GM21367 (cell line): ENCODE measurements at regions not wholly inside any gene's neighbourhood (a gene's known extent, or its start where the extent isn't known, plus 50 kb on each side); places are given as distances from the start of the nearest gene placed in this dataset.

ENCODE experiments used
- ATAC-seq: cut with Tn5 transposase; IDR thresholded peaks from one replicate; pipeline ENCODE4 v1.9.1; 2021; ENCODE audit not compliant: unreplicated experiment

DNA sequence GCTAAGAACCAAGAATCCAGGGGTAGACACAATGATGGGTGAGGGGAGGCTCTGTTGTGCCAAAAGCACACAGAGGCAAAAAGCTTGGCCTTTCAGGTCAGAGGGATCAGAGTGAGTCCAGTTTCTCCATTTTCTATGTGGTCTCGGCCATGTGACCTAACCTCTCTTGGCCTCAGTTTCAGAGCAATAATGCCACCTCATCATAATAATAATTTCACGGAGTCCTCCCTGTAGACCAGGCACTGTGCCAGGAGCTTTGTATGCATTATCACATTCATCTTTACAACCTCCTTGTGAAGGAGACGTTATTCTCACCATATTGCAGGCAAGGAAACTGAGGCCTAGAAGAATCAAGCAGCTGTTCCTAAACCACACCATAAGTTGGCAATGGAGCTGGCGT, 120.2 kb downstream of the WT1 start:
- no peak for ATAC-seq

DNA sequence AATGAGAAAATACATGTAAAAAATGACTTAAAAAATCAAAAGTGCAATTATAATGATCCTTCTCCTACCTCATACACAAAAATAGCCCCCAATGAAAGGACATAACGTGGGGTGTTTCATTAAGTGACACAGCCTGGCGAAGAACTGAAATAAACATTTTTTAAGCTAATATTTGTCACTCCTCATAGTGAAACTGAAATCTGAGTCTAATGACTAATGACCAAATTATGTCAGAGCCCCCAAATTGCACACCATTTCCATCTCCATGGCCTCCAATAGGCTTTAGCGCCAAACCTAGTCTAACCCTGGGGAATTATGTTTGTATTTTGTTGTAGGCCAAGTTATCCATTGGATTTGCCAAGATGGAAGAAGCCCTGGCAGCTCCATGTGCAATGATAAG, 119.1 kb downstream of the WT1 start:
- ATAC-seq, result no peak

DNA sequence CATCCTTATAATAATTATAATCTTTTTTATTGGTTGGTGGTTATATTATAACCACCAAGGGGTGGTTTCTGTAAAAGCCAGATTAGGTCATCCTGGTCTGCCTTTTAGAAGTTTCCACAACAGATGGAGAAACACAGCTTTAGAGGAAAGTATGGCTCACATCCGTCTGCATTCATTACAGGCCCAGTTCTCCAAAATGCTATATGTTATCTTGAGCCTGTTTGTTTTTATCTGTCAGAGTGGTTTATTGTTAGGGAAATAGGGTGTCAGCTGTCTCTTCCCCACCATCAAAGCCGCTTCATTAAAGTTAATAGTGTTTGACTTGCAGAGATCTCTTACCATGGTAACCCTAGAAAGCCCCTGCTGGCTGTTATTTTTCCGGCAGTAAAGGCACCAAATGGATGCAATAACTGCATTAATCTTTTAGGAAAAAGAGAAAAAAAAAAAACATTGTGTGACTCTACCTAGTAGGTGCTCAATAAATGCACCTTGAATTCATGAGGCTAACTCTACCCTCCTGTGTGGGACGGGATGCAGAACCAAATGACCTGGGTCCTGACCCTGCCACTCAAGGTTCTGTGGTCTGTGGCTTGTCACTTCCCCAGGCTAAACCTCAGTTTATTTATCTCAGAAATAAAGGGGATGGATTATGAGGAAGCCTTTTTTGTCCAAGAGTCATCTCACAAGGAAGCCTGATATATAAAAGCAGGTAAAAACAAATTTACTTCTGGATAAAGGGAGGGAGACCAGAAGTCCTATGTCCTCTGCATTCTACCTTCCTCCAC, 118.3 kb downstream of the WT1 start:
- no peak for ATAC-seq

DNA sequence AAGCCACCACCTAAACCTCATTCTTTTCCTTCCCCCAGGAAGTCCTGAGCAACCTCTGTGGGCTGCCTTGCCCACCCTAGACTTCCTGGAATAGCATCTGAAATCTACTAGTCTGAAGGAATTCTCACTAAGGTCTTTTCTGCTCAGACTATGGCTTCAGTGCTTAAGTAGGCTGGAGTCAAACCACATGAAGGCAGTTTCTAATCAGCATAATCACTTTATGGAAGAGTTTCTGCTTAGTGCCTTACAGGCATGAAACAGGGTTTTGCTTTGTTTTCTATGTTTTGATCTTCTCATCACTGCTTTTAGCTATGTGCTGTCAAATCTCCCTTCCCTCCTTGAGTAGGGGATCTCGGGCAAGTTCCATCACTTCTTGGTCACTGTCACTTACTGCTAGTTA, 117.7 kb downstream of the WT1 start:
- ATAC-seq, result no peak

DNA sequence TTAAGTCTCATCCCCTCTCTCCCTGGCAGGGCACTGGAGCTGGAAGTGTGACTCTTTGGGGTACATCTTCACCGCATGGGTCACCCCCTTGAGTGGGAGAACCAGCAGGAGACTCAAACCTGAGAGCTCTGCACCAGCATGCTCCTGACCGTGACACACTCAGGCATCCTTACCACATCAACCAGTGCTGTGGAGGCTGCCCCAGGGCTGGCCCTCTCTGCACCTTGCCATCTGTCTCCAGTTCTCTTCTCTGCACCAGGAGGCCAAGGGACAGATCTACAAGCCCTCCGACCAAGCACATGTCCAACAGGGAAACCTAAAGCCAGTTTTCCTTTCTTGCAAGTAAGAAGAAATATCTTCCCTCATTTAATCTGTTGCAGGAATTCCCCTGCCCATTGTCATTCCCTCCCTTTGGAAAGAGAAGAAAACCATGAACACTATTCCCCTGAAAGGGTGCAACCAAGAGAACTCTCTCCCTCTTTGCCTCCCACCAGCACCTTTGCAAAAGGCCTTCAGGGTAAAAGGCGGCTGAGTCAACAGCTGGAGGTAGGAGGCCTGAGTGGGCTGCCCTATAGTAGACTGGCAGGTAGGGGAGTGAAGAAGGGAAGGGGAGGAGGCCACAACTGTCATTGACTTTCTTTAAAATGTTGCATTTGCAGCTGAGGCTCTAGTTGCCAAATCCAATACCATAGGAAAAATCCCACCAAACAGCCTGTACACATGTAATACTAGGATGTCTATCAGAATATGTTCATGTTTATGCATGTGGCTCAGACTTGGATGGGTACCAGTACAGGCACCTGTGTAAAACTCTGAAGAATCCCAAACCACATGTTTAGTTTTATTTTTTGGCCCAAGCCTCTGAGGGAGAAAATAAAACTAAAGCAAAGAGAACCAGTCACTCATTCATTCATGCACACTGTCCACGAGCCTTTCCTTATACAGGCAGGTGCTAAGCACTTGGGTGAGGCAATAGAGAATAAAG, 117.0 kb downstream of the WT1 start:
- ATAC-seq, result no peak

DNA sequence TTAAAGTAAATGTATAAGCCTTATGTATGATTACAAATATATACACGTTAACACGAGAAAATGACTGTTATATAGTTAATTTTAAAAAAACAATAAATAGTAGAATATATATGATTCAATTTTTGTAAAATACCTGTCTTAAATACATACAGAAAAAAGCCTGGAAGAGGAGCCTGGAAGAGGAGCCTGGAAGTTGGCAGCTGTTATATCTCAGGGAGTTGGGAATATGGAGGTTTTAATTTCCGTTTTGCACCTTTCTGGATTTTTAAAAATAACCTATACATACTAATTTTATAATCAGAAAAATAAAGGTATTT, 111.6 kb downstream of the WT1 start:
- ATAC-seq, result no peak

DNA sequence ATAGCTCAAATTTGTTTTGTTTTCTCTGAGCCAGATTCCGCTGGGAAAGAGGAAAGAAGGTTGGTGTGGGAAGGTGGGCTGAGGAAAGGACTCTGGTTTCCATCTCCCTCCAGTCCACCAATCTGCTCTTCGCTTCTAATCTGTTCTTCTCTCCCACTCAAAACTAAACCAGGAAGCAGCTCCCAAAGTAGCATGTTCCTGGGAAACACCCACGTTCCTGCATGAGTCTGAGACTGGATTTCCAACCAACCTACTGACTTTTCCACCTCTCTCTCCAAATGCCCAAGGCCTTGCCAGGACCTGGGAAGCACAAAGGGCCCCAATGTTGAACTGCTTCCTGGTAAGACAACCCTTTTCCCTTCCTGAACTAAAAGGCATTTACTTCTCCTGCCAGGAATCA, 110.2 kb downstream of the WT1 start:
- ATAC-seq, result no peak

DNA sequence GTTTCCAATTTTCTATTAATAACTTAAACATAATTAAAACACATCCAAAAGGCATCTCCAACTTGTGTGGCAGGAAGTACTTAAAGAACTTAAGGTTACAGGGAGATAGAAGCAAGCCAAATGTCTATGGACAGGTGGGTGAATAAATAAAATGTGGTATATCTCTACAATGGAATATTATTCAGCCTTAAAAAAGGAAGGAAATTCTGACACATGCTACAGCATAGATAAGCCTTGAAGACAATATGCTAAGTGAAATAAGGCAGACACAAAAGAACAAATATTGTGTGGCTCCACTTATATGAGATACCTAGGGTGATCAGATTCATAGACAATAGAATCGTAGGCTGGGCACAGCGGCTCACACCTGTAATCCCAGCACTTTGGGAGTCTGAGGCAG, 109.6 kb downstream of the WT1 start:
- no peak for ATAC-seq

DNA sequence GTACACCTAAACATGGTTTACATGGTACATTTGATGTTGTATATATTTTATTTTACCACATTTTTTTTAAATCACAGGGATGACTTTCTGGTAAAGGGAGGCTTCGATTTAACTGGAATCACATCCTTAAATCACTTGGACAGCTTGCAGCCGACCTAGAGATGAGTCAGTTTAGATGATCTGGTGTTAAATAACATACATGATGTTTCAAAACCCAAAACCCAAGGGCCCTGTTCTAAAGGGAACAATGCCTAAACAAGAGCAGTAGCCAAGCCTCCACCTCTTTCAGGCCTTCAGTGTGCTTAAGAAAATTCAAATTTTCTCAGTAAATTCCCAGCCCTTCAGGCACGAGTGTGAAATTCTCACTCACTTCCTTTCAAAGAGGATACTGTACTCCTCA, 108.8 kb downstream of the WT1 start:
- no peak for ATAC-seq

DNA sequence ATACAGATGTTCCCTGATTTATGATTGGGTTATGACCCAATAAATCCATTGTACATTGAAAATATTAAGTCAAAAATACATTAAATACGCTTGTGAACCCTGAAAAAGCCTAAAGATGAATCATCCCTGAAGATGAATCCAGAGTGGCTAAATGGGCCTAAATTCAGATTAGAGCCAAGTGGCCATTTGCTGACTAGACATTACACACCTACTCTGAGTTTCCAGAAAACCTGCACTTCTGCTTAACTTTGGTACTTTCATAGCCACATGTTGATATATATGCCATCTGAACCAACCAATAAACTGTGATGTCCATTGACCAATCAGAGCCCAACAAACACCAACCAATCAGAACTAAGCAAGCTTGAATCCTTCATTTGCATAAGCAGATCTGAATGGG, 106.9 kb downstream of the WT1 start:
- no peak for ATAC-seq

DNA sequence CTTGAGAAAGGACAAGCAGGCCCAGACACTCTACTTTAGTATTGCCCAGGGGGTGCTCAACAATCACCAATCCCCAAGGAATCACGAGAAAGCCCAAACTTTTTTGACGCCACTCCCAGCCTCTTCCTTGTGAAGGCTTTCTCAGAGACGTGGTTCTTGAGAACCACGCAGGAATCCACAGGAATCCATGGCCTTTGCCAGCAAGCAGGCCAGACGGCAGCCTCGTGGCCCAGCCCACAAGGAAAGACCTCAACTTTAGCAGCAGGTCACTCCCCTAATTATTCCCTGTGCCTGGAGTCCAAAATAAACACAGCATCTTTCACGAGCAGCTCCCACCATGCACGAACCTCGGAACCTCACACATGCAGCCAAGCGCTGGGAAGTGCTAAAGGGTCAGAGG, 104.2 kb downstream of the WT1 start:
- ATAC-seq, result no peak

DNA sequence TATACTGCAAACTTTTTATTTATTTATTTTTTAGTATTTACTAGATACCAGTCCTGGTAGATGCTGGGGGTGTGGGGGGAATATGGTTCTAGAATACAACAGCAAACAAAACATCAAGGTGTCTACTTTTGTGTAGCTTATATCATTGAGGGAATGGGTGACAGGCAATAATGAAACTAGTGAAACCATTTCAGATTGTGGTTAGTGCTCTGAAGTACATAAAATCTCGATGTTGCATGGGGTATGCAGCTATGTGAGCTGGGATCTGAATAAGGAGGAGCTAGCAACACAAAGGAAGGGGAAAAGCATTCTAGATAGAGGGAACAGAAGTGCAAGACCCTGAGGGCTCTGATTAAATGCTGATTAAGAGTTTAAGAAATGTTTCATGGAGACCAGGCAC, 103.5 kb downstream of the WT1 start:
- no peak for ATAC-seq

DNA sequence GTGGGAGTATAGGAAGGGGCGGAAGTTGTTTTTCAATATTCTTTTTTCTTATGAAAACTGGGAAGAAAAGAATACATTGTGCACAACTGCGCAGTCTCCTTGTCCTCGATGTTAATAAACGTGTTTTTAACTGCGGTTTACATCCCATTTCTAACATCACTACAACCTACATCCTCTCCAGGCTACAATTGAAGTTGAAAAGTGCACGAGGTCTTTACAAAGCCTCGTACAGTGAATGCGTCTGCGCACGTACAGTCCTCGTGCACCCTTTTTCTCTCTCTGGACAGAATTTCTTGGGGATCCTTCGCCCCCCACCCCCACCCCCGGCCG, 102.4 kb downstream of the WT1 start:
- ATAC-seq, result no peak

DNA sequence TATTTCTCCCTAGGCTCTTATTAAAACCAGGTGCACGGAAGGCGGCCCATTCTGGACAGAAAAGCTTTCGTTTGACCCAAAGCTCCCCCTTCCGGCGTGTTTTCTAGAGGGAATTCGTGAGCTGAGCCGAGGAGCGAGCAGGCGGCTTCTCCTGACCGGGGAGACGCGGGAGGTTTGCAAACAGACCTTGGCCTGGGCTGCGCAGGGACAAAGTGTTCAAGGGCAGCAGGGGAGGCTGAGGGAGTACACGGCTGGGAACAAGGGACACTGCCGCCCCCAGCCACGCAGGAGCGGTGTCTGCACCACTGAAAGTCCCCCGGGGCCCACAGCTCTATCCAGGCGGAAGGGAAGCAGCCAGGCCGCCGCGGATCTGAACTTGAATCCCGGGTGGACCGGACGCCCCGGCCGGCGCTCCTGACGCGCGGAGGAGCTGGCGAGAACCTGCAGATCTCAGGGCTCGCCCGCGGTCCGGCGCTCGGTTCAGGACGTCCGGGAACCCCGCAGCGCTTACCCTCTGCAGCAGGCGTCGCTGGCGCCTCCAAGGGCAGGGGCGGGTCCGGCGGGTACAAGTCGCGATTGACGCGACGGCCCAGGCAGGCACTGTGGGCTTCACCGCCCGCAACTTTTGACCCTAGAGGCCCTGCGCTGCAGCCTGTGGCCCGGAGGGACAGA, 101.9 kb downstream of the WT1 start:
- no peak for ATAC-seq

DNA sequence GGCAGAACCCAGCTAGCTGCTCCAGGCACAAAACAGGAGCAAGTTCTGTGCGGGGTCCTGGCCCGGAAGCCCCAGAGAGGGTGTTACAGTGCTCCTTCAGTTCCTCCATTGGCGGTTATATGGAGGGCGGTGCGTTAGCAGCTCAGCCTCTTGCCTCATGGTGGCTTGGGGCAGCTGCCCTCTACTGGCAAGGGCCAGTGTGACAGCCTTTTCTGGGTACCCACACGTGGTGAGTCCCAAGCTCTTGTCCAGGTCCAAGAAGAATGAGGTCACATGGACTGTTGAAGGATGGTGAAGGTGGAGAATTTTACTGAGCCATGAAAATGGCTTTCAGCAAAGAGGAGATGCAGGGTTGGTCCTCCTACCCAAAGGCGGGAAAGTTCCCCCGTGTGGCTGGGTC, 100.5 kb downstream of the WT1 start:
- ATAC-seq, result no peak
